HG03520 (cell line): ENCODE measurements at regions not wholly inside any gene's neighbourhood (a gene's known extent, or its start where the extent isn't known, plus 50 kb on each side); places are given as distances from the start of the nearest gene placed in this dataset.

Experiments
- ATAC-seq: cut with Tn5 transposase; IDR thresholded peaks from one replicate; pipeline ENCODE4 v1.9.1; 2021; ENCODE audit warnings: mild to moderate bottlenecking, moderate library complexity; ENCODE audit not compliant: unreplicated experiment

- ATAC-seq, result no peak
Observed at GRCh38 chr14:89630101-89630829, 213.2 kb upstream of the FOXN3 start.

GRCh38 chr14:89629383-89629782, 212.3 kb upstream of the FOXN3 start:
- no peak for ATAC-seq

- no peak for ATAC-seq
Observed at GRCh38 chr14:89628521-89628920, 211.5 kb upstream of the FOXN3 start.

- no peak for ATAC-seq
Observed at GRCh38 chr14:89626233-89626806, 209.3 kb upstream of the FOXN3 start.

- ATAC-seq, result no peak
Observed at GRCh38 chr14:89625731-89626232, 208.7 kb upstream of the FOXN3 start.

- ATAC-seq, result no peak
Observed at GRCh38 chr14:89625244-89625713, 208.2 kb upstream of the FOXN3 start.

- ATAC-seq, result no peak
Observed at GRCh38 chr14:89624500-89625156, 207.6 kb upstream of the FOXN3 start.

GRCh38 chr14:89621791-89622638, 205.0 kb upstream of the FOXN3 start:
- ATAC-seq, result no peak

GRCh38 chr14:89621009-89621421, 204.0 kb upstream of the FOXN3 start:
- no peak for ATAC-seq

- no peak for ATAC-seq
Observed at GRCh38 chr14:89620436-89620835, 203.4 kb upstream of the FOXN3 start.

- no peak for ATAC-seq
Observed at GRCh38 chr14:89619596-89619995, 202.6 kb upstream of the FOXN3 start.

- peak; percentile 56 for ATAC-seq
Observed at GRCh38 chr14:89618811-89619551, 201.9 kb upstream of the FOXN3 start.

GRCh38 chr14:89618330-89618708, 201.3 kb upstream of the FOXN3 start:
- no peak for ATAC-seq

- ATAC-seq, result peak; percentile 29
Observed at GRCh38 chr14:89617481-89618329, 200.7 kb upstream of the FOXN3 start.

- ATAC-seq, result peak; percentile 47
Observed at GRCh38 chr14:89616852-89617341, 199.9 kb upstream of the FOXN3 start.

GRCh38 chr14:89616425-89616824, 199.4 kb upstream of the FOXN3 start:
- ATAC-seq, result no peak

- no peak for ATAC-seq
Observed at GRCh38 chr14:89615421-89615820, 198.4 kb upstream of the FOXN3 start.

- no peak for ATAC-seq
Observed at GRCh38 chr14:89614009-89614691, 197.1 kb upstream of the FOXN3 start.
